ENCODE measurements at regions not wholly inside any gene's neighbourhood (a gene's known extent, or its start where the extent isn't known, plus 50 kb on each side); places are given as distances from the start of the nearest gene placed in this dataset.

DNA sequence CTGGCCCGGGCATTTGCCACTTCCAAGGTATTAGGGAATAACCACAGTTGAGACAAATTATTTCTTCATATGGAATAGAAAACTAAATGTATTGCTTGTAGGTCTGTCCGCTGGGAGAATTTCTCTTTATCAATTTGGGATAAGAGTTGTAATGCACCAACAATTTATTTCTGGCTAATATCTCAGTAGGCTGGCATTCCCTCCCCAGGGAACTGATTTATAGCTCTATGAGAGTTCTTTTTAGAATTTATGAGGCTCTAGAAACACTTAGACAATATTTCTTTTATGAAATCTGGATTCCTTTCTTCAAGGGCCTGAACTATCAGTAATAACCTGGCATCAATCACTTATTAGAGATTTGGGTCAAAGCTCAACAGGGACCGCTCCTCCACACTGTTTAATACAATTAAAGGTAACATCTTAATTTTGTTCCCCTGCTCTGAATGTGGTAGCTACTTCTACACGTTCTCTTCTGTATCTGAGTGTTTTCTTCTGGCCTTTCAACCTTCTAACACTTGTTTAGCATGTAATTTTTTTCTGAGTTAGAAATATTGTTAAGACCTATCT lies 857.4 kb upstream of the PRR20A start:
- ChIA-PET CTCF (no interaction called here), POLR2A (no interaction called here)
- no peak for DNase-seq (ENCODE audit: extremely low spot score)
- TF ChIP-seq, protein P1, sequence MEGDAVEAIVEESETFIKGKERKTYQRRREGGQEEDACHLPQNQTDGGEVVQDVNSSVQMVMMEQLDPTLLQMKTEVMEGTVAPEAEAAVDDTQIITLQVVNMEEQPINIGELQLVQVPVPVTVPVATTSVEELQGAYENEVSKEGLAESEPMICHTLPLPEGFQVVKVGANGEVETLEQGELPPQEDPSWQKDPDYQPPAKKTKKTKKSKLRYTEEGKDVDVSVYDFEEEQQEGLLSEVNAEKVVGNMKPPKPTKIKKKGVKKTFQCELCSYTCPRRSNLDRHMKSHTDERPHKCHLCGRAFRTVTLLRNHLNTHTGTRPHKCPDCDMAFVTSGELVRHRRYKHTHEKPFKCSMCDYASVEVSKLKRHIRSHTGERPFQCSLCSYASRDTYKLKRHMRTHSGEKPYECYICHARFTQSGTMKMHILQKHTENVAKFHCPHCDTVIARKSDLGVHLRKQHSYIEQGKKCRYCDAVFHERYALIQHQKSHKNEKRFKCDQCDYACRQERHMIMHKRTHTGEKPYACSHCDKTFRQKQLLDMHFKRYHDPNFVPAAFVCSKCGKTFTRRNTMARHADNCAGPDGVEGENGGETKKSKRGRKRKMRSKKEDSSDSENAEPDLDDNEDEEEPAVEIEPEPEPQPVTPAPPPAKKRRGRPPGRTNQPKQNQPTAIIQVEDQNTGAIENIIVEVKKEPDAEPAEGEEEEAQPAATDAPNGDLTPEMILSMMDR (IDR thresholded peaks at IDR 0.05; ENCODE audit: control extremely low read depth, extremely low read depth, low read depth, missing control alignments), result no peak

DNA sequence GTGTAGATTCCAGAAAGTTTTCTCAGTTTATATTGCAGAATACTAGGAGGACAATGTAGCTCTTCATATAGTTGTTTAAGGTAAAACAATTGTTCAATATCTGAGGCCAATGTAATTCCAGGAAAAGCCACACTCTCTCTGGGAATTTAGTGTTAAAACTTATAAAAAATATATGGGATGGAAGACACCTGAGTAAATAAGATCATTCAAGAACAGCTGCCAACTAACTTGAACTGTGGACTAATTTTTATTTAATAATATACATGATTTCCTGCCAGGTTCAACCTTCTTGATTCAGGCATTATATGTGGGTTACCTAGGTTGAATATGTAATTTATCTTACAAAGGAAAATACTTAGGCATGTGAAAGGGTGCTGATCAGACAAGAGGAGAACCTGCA lies 841.1 kb upstream of the PRR20A start:
- TF ChIP-seq, protein P1 (IDR thresholded peaks at IDR 0.05; ENCODE audit: control extremely low read depth, extremely low read depth, low read depth, missing control alignments), result no peak
- POLR2A ChIA-PET, result no interaction called here
- CTCF ChIA-PET, result no interaction called here
- no peak for DNase-seq (ENCODE audit: extremely low spot score)

DNA sequence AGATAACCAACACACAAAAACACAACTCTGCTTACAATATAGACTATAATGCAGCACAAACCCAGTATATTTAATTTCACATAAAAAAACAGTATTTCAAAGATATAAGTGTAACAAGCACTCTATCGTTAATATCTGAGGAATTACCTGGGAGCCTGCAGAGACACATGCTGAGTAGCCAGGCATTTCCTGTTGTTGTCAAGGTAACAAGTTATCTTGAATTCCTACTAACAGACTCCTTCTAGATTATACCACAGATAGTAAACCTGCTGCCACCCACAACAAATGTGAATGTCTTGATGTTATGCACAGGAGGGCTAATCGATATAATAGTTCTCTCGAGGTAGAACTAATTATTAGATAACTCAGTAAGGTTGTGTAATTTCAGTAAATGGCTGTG lies 826.0 kb upstream of the PRR20A start:
- ChIA-PET POLR2A (no interaction called here), CTCF (no interaction called here)
- DNase-seq (ENCODE audit: extremely low spot score), result no peak
- TF ChIP-seq, protein P1 (IDR thresholded peaks at IDR 0.05; ENCODE audit: control extremely low read depth, extremely low read depth, low read depth, missing control alignments), result no peak

DNA sequence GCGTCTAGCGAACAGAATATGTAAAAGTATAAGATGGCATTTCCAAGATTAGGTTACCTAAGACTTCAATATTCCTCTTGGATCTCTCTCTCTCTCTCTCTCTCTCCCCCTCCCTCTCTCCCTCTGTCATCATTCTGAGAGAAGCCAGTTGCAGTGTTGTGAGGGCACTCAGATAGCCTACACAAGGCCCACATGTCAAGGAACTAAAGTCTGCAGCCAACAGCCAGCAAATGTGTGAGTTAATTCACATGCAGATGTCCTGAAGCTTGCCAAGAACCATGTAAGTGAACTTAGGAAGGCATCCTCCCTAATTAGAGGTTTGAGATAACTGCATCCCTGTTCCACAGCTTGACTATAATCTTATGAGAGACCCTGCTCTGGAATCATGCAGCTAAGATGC lies 822.9 kb upstream of the PRR20A start:
- POLR2A ChIA-PET, result no interaction called here
- TF ChIP-seq, protein P1 (IDR thresholded peaks at IDR 0.05; ENCODE audit: control extremely low read depth, extremely low read depth, low read depth, missing control alignments), result no peak
- DNase-seq (ENCODE audit: extremely low spot score), result no peak
- CTCF ChIA-PET, result no interaction called here

DNA sequence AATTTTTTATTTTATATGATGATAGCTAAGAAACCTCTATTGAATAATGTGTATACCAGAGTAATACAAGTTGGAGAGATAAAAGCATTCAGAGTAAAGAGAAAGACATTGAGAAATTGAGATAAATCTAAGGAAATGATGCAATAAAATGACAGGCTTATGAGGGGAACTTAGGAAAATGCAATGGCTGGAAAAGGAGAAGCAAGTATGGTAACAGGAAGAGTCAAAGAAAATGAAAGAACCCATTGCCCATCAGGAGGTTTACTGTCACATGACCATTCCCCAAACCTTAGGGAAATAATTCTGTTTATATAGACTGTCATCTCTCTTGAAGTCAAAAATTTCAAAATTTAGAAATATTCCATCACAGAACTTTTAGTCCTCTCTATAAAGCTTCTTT lies 808.0 kb upstream of the PRR20A start:
- ChIA-PET CTCF (no interaction called here), POLR2A (no interaction called here)
- TF ChIP-seq, protein P1 (IDR thresholded peaks at IDR 0.05; ENCODE audit: control extremely low read depth, extremely low read depth, low read depth, missing control alignments), result no peak
- DNase-seq (ENCODE audit: extremely low spot score), result no peak

DNA sequence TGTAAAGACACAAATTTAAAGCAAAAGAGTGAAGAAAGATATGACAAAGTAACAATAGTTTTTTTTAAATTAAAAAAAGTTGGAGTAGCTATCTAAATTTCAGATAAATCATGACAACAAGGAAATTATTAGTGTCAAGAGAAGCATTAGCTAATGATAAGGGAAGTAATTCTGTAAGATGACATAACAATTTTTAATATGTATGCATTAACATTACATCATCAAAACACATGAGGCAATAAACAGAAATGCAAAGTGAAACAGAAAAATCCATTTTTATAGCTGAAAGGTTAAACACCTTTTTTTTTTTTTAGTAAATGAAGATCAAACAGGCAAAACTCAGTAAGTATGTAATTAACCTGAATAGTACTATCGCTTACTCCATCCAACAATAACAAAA lies 804.9 kb upstream of the PRR20A start:
- TF ChIP-seq, protein P1 (IDR thresholded peaks at IDR 0.05; ENCODE audit: control extremely low read depth, extremely low read depth, low read depth, missing control alignments), result no peak
- DNase-seq (ENCODE audit: extremely low spot score), result no peak
- POLR2A ChIA-PET, result no interaction called here
- CTCF ChIA-PET, result no interaction called here

DNA sequence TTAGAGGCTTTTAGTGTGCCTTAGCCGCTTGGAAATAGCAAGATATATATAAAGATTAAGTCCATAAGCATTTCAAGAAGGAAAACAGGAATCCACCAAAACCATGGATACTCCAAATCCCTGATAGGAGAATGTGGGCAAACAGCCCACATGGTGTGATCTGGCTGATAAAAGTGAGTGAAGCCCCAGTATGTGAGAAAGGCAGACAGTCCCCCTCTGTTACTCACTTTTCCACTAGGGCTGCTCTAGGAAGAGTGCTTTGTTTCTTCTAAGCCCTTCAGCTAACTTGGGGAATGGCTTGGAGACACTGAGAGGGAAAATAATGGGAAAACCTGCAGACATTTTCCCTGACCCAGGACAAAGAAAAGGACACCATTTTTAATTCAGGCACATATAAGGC lies 802.3 kb upstream of the PRR20A start:
- POLR2A ChIA-PET, result no interaction called here
- CTCF ChIA-PET, result no interaction called here
- TF ChIP-seq, protein P1 (IDR thresholded peaks at IDR 0.05; ENCODE audit: control extremely low read depth, extremely low read depth, low read depth, missing control alignments), result no peak
- no peak for DNase-seq (ENCODE audit: extremely low spot score)
